GM23338 (cell line): ENCODE measurements at regions not wholly inside any gene's neighbourhood (a gene's known extent, or its start where the extent isn't known, plus 50 kb on each side); places are given as distances from the start of the nearest gene placed in this dataset.

Source experiments
- EZH2 ChIP-seq: fragments of 200-600 bp; sonication (generic); IDR thresholded peaks from one replicate; pipeline ENCODE4 v1.8.0; 2017; ENCODE audit warnings: antibody characterized with exemption, mild to moderate bottlenecking, low read depth; ENCODE audit not compliant: unreplicated experiment
- EZH2phosphoT487 ChIP-seq: fragments of 200-600 bp; sonication (generic); IDR thresholded peaks from one replicate; pipeline ENCODE4 v1.8.1; 2018; ENCODE audit warnings: antibody characterized with exemption; ENCODE audit not compliant: unreplicated experiment
- NANOG ChIP-seq: IDR thresholded peaks from 2 replicates; pipeline ENCODE4 v1.6.1; 2016; ENCODE audit warnings: antibody characterized with exemption, borderline replicate concordance
- POLR2AphosphoS5 ChIP-seq: IDR thresholded peaks from 2 replicates; pipeline ENCODE4 v1.6.1; 2016; ENCODE audit warnings: antibody characterized with exemption, low read depth
- TF ChIP-seq, protein P1 (sequence below), 2 experiments: fragments of 200-600 bp in 1 of 2; sonication (generic) in 1 of 2; conservative IDR thresholded peaks; 2 replicates each; pipeline versions ENCODE4 v1.5.1 to v1.6.1; 2016 to 2017; ENCODE audit warnings: antibody characterized with exemption in 2 of 2, low read depth in 2 of 2, mild to moderate bottlenecking in 2 of 2, moderate library complexity in 1 of 2
- TF ChIP-seq, protein P2 (sequence below): IDR thresholded peaks from one replicate; pipeline ENCODE4 v1.6.1; 2018; ENCODE audit warnings: antibody characterized with exemption; ENCODE audit not compliant: unreplicated experiment

DNA sequence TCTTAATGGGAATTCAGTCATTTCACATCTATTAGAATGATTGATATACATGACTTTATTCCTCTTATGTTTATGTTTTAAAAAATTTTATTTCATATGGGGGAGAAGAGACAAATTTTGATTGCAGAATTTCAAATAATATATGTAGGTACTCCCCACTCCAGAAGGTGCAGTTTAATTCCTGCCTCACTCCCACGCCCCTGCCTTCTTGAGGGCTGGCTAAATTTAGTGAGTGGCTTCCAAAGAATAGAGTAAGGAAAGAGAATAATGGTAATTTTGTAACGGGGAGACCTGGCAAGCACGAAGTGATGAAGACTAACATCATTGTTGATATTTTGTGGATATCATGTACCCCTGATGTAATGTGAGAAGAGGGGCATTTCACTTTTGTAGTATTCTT, 94.7 kb upstream of the FAM78B start:
- TF ChIP-seq, protein P1, sequence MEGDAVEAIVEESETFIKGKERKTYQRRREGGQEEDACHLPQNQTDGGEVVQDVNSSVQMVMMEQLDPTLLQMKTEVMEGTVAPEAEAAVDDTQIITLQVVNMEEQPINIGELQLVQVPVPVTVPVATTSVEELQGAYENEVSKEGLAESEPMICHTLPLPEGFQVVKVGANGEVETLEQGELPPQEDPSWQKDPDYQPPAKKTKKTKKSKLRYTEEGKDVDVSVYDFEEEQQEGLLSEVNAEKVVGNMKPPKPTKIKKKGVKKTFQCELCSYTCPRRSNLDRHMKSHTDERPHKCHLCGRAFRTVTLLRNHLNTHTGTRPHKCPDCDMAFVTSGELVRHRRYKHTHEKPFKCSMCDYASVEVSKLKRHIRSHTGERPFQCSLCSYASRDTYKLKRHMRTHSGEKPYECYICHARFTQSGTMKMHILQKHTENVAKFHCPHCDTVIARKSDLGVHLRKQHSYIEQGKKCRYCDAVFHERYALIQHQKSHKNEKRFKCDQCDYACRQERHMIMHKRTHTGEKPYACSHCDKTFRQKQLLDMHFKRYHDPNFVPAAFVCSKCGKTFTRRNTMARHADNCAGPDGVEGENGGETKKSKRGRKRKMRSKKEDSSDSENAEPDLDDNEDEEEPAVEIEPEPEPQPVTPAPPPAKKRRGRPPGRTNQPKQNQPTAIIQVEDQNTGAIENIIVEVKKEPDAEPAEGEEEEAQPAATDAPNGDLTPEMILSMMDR (conservative IDR thresholded peaks at IDR 0.05; ENCODE audit: low read depth in 2 of 2), result no peak
- TF ChIP-seq EZH2phosphoT487 (no peak), EZH2 (no peak), POLR2AphosphoS5 (no peak), NANOG (no peak)
- TF ChIP-seq, protein P2, sequence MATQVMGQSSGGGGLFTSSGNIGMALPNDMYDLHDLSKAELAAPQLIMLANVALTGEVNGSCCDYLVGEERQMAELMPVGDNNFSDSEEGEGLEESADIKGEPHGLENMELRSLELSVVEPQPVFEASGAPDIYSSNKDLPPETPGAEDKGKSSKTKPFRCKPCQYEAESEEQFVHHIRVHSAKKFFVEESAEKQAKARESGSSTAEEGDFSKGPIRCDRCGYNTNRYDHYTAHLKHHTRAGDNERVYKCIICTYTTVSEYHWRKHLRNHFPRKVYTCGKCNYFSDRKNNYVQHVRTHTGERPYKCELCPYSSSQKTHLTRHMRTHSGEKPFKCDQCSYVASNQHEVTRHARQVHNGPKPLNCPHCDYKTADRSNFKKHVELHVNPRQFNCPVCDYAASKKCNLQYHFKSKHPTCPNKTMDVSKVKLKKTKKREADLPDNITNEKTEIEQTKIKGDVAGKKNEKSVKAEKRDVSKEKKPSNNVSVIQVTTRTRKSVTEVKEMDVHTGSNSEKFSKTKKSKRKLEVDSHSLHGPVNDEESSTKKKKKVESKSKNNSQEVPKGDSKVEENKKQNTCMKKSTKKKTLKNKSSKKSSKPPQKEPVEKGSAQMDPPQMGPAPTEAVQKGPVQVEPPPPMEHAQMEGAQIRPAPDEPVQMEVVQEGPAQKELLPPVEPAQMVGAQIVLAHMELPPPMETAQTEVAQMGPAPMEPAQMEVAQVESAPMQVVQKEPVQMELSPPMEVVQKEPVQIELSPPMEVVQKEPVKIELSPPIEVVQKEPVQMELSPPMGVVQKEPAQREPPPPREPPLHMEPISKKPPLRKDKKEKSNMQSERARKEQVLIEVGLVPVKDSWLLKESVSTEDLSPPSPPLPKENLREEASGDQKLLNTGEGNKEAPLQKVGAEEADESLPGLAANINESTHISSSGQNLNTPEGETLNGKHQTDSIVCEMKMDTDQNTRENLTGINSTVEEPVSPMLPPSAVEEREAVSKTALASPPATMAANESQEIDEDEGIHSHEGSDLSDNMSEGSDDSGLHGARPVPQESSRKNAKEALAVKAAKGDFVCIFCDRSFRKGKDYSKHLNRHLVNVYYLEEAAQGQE, result no peak
